GM12892 (cell line): ENCODE measurements at regions not wholly inside any gene's neighbourhood (a gene's known extent, or its start where the extent isn't known, plus 50 kb on each side); places are given as distances from the start of the nearest gene placed in this dataset.
"Not testable (repeated sequence)": the region's sequence is repeated elsewhere in the genome, so short reads cannot be mapped to it uniquely, and the experiment has no call there.

ENCODE experiments used
- DNase-seq: peaks from one replicate; pipeline ENCODE4 v3.0.0; 2011; ENCODE audit not compliant: insufficient read length
- FAIRE-seq: peaks from 2 replicates; lab custom pipeline; 2011; peaks lifted over from hg19 to GRCh38; lab: Jason Lieb, UNC
- POLR2A ChIP-seq: IDR thresholded peaks from 2 replicates; pipeline ENCODE4 v1.6.1; 2011; ENCODE audit warnings: low read depth, low read length, control low read depth
- POLR2AphosphoS5 ChIP-seq: IDR thresholded peaks from 2 replicates; pipeline ENCODE4 v1.6.1; 2011; ENCODE audit warnings: low read depth, low read length, control low read depth
- TAF1 ChIP-seq: IDR thresholded peaks from 2 replicates; pipeline ENCODE4 v1.6.1; 2011; ENCODE audit warnings: low read depth, mild to moderate bottlenecking, control low read depth, low read length, borderline replicate concordance

GRCh38 chr4:187094144-187094543 lies 370.5 kb upstream of the FAT1 start:
- no peak for DNase-seq
- FAIRE-seq = no peak
- TF ChIP-seq POLR2AphosphoS5 = no peak

- FAIRE-seq (no peak), DNase-seq (no peak)
- TF ChIP-seq TAF1 (no peak), POLR2AphosphoS5 (no peak), POLR2A (no peak)
These were observed 374.8 kb upstream of the FAT1 start for GRCh38 chr4:187098429-187098828.

GRCh38 chr4:187103351-187103750 lies 379.7 kb upstream of the FAT1 start:
- no peak for DNase-seq
- no peak for FAIRE-seq
- TF ChIP-seq TAF1 (no peak), POLR2AphosphoS5 (no peak), POLR2A (no peak)

GRCh38 chr4:187108845-187109244 lies 385.2 kb upstream of the FAT1 start:
- DNase-seq = no peak
- TF ChIP-seq POLR2AphosphoS5 (no peak), TAF1 (no peak), POLR2A (no peak)
- FAIRE-seq = no peak

GRCh38 chr4:187109636-187110035 lies 386.0 kb upstream of the FAT1 start:
- TF ChIP-seq POLR2AphosphoS5 (no peak), POLR2A (no peak), TAF1 (no peak)
- FAIRE-seq (no peak), DNase-seq (no peak)

- TF ChIP-seq POLR2AphosphoS5 = no peak
- TF ChIP-seq POLR2A = no peak
- no peak for TF ChIP-seq TAF1
- FAIRE-seq = no peak
These were observed 394.5 kb upstream of the FAT1 start for GRCh38 chr4:187118166-187118565.

GRCh38 chr4:187118602-187119120 lies 395.0 kb upstream of the FAT1 start:
- TF ChIP-seq POLR2A (no peak), TAF1 (no peak), POLR2AphosphoS5 (no peak)
- DNase-seq (no peak), FAIRE-seq (no peak)

More at GRCh38 chr4:187118166-187118565, 394.5 kb upstream of the FAT1 start:
- DNase-seq = no peak

- DNase-seq (no peak), FAIRE-seq (no peak)
- TF ChIP-seq TAF1 (no peak), POLR2A (no peak), POLR2AphosphoS5 (no peak)
These were observed 400.7 kb upstream of the FAT1 start for GRCh38 chr4:187124331-187124730.

GRCh38 chr4:187125062-187125461 lies 401.4 kb upstream of the FAT1 start:
- TF ChIP-seq POLR2AphosphoS5 = no peak
- no peak for TF ChIP-seq TAF1
- no peak for TF ChIP-seq POLR2A
- no peak for FAIRE-seq
- DNase-seq = no peak

GRCh38 chr4:187127456-187127855 lies 403.8 kb upstream of the FAT1 start:
- no peak for FAIRE-seq
- no peak for DNase-seq
- TF ChIP-seq TAF1 = no peak

GRCh38 chr4:187128222-187128621 lies 404.6 kb upstream of the FAT1 start:
- FAIRE-seq (no peak), DNase-seq (no peak)
- TF ChIP-seq POLR2A (no peak), TAF1 (no peak), POLR2AphosphoS5 (no peak)

GRCh38 chr4:187128976-187129375 lies 405.3 kb upstream of the FAT1 start:
- FAIRE-seq = no peak
- TF ChIP-seq POLR2AphosphoS5 (no peak), TAF1 (no peak)
- DNase-seq = no peak

- FAIRE-seq, DNase-seq: not testable (repeated sequence)
These were observed 408.2 kb upstream of the FAT1 start for GRCh38 chr4:187131826-187132225.
